Lung (tissue), 11 donors: ENCODE measurements at regions not wholly inside any gene's neighbourhood (a gene's known extent, or its start where the extent isn't known, plus 50 kb on each side); places are given as distances from the start of the nearest gene placed in this dataset.
"Not testable (repeated sequence)": the region's sequence is repeated elsewhere in the genome, so short reads cannot be mapped to it uniquely, and the experiment has no call there.

Source experiments
- ATAC-seq: fragments of 200-7000 bp; cut with Tn5 transposase; one replicate; pipeline ENCODE4 v1.9.1; 2020; ENCODE audit warnings: moderate number of reproducible peaks; ENCODE audit not compliant: insufficient read depth, low FRiP score
- DNase-seq, 3 donors: peaks; one replicate each; pipeline ENCODE4 v3.0.0-alpha.2; 2013 to 2017
- H3K27ac ChIP-seq, 2 donors: one replicate each; pipeline ENCODE4 v1.5.1; 2013; ENCODE audit warnings: mild to moderate bottlenecking in 2 of 2, moderate library complexity in 2 of 2, control low read depth in 1 of 2, inconsistent platforms in 1 of 2, low read depth in 1 of 2, low read length in 1 of 2
- H3K27me3 ChIP-seq, 3 donors: one replicate each; pipeline ENCODE4 v1.5.1; 2013; ENCODE audit warnings: low read length in 2 of 3; ENCODE audit not compliant: control insufficient read depth in 3 of 3, insufficient read depth in 3 of 3
- H3K36me3 ChIP-seq, 4 donors: one replicate each; pipeline ENCODE4 v1.5.1; 2013; ENCODE audit warnings: low read length in 4 of 4, mild to moderate bottlenecking in 1 of 4, moderate library complexity in 1 of 4; ENCODE audit not compliant: control insufficient read depth in 4 of 4, insufficient read depth in 4 of 4
- H3K4me1 ChIP-seq, 5 donors: one replicate each; pipeline ENCODE4 v1.5.1; 2013; ENCODE audit warnings: low read length in 5 of 5, mild to moderate bottlenecking in 2 of 5, moderate library complexity in 1 of 5; ENCODE audit not compliant: control insufficient read depth in 5 of 5, insufficient read depth in 5 of 5
- H3K4me3 ChIP-seq: one replicate; pipeline ENCODE4 v1.5.1; 2013; ENCODE audit warnings: mild to moderate bottlenecking, control low read depth, moderate library complexity
- H3K9ac ChIP-seq, 2 donors: one replicate each; pipeline ENCODE4 v1.5.1; 2013; ENCODE audit warnings: low read length in 2 of 2, control low read depth in 1 of 2; ENCODE audit not compliant: insufficient read depth in 1 of 2
- H3K9me3 ChIP-seq, 4 donors: one replicate each; pipeline ENCODE4 v1.5.1; 2013; ENCODE audit warnings: low read length in 3 of 4, mild to moderate bottlenecking in 1 of 4, moderate library complexity in 1 of 4; ENCODE audit not compliant: control insufficient read depth in 4 of 4, insufficient read depth in 3 of 4
- WGBS, 2 donors: extraction: QIAGEN DNeasy Blood & Tissue Kit; methylation state at CpG; one replicate each; pipeline ENCODE4 v1.1.7; 2013; 5-methylcytosine and 5-hydroxymethylcytosine counted together
- TF ChIP-seq, protein P1 (sequence below): IDR thresholded peaks from 2 replicates; pipeline ENCODE4 v1.5.1; 2012; ENCODE audit warnings: mild to moderate bottlenecking; ENCODE audit errors: control extremely low read depth, extremely low read depth
- donor health status: control.
- donor health status: control.
- donor health status: Bipolar disorder and iron deficiency.
- donor health status: healthy.
- donor health status: DM: yes; HTN: yes; CAD: no.

DNA sequence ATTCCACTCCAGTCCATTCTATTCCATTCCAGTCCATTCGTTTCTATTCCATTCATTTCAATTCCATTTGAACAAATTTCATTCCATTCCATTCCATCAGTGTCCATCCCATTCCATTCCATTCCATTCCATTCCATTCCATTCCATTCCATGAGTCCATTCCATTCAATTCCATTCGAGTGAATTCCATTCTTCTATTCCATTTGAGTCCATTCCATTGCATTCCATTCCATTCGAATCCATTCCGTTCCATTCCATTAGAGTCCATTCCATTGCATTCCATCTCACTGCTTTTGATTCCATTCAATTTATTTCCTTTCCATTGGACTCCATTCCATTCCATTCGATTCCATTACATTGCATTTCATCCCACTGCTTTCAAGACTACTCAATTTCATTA lies 1132.1 kb downstream of the RPIA start:
- H3K9me3 ChIP-seq: peaks cover 20 to 65% (median 56%) of the 10 kb centered on the region in 4 donors

DNA sequence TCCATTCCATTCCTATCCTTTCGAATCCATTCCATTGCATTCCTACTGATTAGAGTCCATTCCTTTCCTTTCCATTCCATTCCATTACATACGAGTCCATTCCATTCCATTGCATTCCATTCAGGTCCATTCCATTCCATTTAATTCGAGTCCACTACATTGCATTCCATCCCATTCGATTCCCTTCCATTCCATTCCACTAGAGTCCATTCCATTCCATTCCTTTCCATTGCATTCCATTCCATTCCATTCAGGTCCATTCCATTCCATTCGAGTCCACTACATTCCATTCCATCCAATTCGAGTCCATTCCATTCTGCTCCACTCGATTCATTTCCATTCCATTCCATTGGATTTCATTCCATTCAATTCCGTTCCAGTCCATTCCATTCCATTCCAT lies 1133.6 kb downstream of the RPIA start:
- Histone ChIP-seq H3K36me3 (no peaks in the 10 kb centered on the region), H3K27ac (no peak overlapping the region), H3K27me3 (no peaks in the 10 kb centered on the region), H3K4me1 (no peaks in the 10 kb centered on the region), H3K9ac (no peak overlapping the region), H3K9me3 (peaks cover 23 to 63% (median 46%) of the 10 kb centered on the region in 4 donors), H3K4me3 (no peak overlapping the region)
- 80% methylated on average over 8 of the region's 8 CpGs for whole genome bisulfite sequencing, 2 donors
- no peak for DNase-seq
- ATAC-seq: no peak
- TF ChIP-seq, protein P1, sequence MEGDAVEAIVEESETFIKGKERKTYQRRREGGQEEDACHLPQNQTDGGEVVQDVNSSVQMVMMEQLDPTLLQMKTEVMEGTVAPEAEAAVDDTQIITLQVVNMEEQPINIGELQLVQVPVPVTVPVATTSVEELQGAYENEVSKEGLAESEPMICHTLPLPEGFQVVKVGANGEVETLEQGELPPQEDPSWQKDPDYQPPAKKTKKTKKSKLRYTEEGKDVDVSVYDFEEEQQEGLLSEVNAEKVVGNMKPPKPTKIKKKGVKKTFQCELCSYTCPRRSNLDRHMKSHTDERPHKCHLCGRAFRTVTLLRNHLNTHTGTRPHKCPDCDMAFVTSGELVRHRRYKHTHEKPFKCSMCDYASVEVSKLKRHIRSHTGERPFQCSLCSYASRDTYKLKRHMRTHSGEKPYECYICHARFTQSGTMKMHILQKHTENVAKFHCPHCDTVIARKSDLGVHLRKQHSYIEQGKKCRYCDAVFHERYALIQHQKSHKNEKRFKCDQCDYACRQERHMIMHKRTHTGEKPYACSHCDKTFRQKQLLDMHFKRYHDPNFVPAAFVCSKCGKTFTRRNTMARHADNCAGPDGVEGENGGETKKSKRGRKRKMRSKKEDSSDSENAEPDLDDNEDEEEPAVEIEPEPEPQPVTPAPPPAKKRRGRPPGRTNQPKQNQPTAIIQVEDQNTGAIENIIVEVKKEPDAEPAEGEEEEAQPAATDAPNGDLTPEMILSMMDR: no peak

More for the DNA sequence above, 1132.1 kb downstream of the RPIA start:
- no peak for DNase-seq
- Histone ChIP-seq H3K36me3 (no peaks in the 10 kb centered on the region), H3K9ac (no peak overlapping the region), H3K4me3 (no peak overlapping the region), H3K27me3 (no peaks in the 10 kb centered on the region), H3K4me1 (no peaks in the 10 kb centered on the region), H3K27ac (no peak overlapping the region)
- 59 to 64% methylated on average over 5 of the region's 5 CpGs for WGBS, 2 donors
- no peak for ATAC-seq
- TF ChIP-seq, protein P1: no peak

DNA sequence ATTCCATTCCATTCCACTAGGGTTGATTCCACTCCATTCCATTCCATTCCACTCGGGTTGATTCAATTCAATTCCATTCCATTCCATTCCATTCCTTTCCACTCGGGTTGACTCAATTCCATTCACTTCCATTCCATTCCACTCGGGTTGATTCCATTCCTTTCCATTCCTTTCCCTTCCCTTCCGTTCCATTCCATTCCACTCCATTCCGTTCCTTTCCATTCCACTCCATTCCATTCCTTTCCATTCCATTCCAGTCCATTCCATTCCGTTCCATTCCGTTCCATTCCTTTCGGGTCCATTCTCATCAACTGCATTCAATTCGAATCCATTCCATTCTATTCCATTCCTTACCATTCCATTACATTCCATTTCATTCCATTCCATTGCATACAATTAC lies 1135.3 kb downstream of the RPIA start:
- H3K9ac ChIP-seq, H3K27me3 ChIP-seq, DNase-seq, H3K27ac ChIP-seq, H3K4me1 ChIP-seq, H3K4me3 ChIP-seq, H3K36me3 ChIP-seq, ATAC-seq: not testable (repeated sequence)
- 78% methylated on average over 9 of the region's 9 CpGs for WGBS, 2 donors
- peaks cover 31 to 61% (median 46%) of the 10 kb centered on the region in 4 donors for H3K9me3 ChIP-seq

DNA sequence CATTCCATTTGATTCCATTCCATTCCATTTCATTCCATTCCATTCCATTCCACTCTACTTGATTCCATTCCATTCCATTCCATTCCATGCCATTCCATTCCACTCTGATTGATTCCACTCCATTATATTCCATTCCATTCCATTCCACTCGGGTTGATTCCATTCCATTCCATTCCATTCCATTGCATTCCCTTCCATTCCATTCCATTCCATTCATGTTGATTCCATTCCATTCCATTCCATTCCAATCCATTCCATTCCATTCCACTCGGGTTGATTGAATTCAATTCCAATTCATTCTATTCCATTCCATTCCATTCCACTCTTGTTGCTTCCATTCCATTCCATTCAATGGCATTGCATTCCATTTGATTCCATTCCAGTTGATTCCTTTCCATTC lies 1136.4 kb downstream of the RPIA start:
- H3K4me3 ChIP-seq, H3K36me3 ChIP-seq, ATAC-seq, H3K4me1 ChIP-seq, H3K27me3 ChIP-seq, H3K27ac ChIP-seq, H3K9ac ChIP-seq, DNase-seq: not testable (repeated sequence)
- 59 to 71% methylated on average over 2 of the region's 2 CpGs for WGBS, 2 donors
- H3K9me3 ChIP-seq: peaks cover 32 to 56% (median 45%) of the 10 kb centered on the region in 4 donors

DNA sequence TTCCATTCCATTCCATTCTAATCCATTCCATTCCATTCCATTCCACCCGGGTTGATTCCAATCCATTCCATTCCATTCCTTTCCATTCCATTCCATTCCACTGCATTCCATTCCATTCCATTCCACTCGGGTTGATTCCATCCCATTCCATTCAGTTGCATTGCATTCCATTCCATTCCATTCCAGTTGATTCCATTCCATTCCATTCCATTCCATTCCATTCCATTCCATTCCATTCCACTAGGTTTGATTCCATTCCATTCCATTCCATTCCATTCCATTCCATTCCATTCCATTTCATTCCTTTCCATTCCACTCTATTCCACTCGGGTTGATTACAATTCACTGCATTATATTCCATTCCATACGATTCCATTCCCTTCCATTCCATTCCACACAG lies 1136.9 kb downstream of the RPIA start:
- not testable (repeated sequence) for H3K27me3 ChIP-seq, H3K27ac ChIP-seq, H3K4me1 ChIP-seq, H3K4me3 ChIP-seq, H3K36me3 ChIP-seq, DNase-seq, H3K9ac ChIP-seq, ATAC-seq
- 65 to 75% methylated on average over 4 of the region's 4 CpGs for WGBS, 2 donors
- H3K9me3 ChIP-seq: peaks cover 32 to 56% (median 41%) of the 10 kb centered on the region in 4 donors

- H3K27me3 ChIP-seq, H3K27ac ChIP-seq, H3K4me3 ChIP-seq, H3K4me1 ChIP-seq, DNase-seq, H3K36me3 ChIP-seq, H3K9ac ChIP-seq: not testable (repeated sequence)
- WGBS, 2 donors: 55 to 63% methylated on average over 8 of the region's 8 CpGs
- ATAC-seq: peak; percentile 5
- H3K9me3 ChIP-seq: peaks cover 26 to 54% (median 37%) of the 10 kb centered on the region in 4 donors
Observed at GRCh38 chr2:89828961-89829631, 1137.6 kb downstream of the RPIA start.
